ENCODE measurements at regions not wholly inside any gene's neighbourhood (a gene's known extent, or its start where the extent isn't known, plus 50 kb on each side); places are given as distances from the start of the nearest gene placed in this dataset.

DNA sequence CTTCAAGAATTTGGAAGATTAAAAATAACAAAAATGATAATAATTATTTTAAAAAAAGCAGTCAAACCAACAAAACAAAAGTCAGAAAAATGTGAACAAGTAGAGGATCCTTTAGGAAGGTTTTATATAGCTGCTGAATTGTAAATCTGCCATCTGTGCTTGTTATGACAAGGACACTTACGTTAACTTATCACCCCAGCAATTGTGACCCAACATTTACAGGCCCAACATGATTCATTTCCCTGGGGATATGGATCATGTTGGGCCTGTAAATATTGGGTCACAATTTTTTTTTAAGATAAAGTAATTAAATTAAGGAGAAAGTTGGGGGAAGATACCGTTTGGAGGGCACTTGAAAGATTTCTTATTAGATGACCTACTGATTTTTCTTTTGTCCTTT lies 261.4 kb upstream of the HABP2 start:
- TF ChIP-seq, protein P1, sequence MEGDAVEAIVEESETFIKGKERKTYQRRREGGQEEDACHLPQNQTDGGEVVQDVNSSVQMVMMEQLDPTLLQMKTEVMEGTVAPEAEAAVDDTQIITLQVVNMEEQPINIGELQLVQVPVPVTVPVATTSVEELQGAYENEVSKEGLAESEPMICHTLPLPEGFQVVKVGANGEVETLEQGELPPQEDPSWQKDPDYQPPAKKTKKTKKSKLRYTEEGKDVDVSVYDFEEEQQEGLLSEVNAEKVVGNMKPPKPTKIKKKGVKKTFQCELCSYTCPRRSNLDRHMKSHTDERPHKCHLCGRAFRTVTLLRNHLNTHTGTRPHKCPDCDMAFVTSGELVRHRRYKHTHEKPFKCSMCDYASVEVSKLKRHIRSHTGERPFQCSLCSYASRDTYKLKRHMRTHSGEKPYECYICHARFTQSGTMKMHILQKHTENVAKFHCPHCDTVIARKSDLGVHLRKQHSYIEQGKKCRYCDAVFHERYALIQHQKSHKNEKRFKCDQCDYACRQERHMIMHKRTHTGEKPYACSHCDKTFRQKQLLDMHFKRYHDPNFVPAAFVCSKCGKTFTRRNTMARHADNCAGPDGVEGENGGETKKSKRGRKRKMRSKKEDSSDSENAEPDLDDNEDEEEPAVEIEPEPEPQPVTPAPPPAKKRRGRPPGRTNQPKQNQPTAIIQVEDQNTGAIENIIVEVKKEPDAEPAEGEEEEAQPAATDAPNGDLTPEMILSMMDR (IDR thresholded peaks at IDR 0.05), result no peak
- TF ChIP-seq EP300 (IDR thresholded peaks at IDR 0.05) (no peak), POLR2A (IDR thresholded peaks at IDR 0.05) (no peak)

Data from tibial nerve (tissue), 4 donors.